Activated B cell treated with CpG ODN at 0.5 μM for 24 hours (primary cell): ENCODE measurements at regions not wholly inside any gene's neighbourhood (a gene's known extent, or its start where the extent isn't known, plus 50 kb on each side); places are given as distances from the start of the nearest gene placed in this dataset.
A peak's percentile ranks its signal among the peaks of the same experiment; 100 is the strongest.
"Not testable (repeated sequence)": the region's sequence is repeated elsewhere in the genome, so short reads cannot be mapped to it uniquely, and the experiment has no call there.

ENCODE experiments used
- ATAC-seq: fragments of 200-7000 bp; cut with Tn5 transposase; one replicate; pipeline ENCODE4 v1.10.0; 2021; ENCODE audit warnings: low read depth, mild to moderate bottlenecking, moderate library complexity
- CTCF ChIA-PET: fragments of 350-600 bp; sonication (Branson Sonifier 250); formaldehyde crosslinking; loops from one replicate; lab custom pipeline; 2021; ENCODE audit warnings: antibody characterized with exemption; lab: Charles Lee
- POLR2A ChIA-PET: fragments of 350-600 bp; sonication (Branson Sonifier 250); formaldehyde crosslinking; loops from one replicate; lab custom pipeline; 2021; ENCODE audit warnings: antibody characterized with exemption; lab: Charles Lee
- DNase-seq: peaks from one replicate; pipeline ENCODE4 v3.0.0; 2022
- H3K27ac Mint-ChIP-seq: one replicate; pipeline ENCODE4 v1.8.0; 2020; ENCODE audit warnings: mixed read lengths
- H3K27me3 Mint-ChIP-seq: one replicate; pipeline ENCODE4 v1.8.0; 2021; ENCODE audit warnings: mixed read lengths
- H3K36me3 Mint-ChIP-seq: one replicate; pipeline ENCODE4 v1.8.0; 2021; ENCODE audit warnings: low read depth, mixed read lengths
- H3K4me1 Mint-ChIP-seq: one replicate; pipeline ENCODE4 v1.8.0; 2021; ENCODE audit warnings: mixed read lengths
- H3K4me3 Mint-ChIP-seq: one replicate; pipeline ENCODE4 v1.8.0; 2020; ENCODE audit warnings: mild to moderate bottlenecking, mixed read lengths
- H3K9me3 Mint-ChIP-seq: one replicate; pipeline ENCODE4 v1.8.0; 2020; ENCODE audit warnings: mixed read lengths
- intact Hi-C: fragments of 100-400 bp; cut with micrococcal nuclease; formaldehyde crosslinking; loops from one replicate; pipeline ENCODE4 v1.15.1; 2024

DNA sequence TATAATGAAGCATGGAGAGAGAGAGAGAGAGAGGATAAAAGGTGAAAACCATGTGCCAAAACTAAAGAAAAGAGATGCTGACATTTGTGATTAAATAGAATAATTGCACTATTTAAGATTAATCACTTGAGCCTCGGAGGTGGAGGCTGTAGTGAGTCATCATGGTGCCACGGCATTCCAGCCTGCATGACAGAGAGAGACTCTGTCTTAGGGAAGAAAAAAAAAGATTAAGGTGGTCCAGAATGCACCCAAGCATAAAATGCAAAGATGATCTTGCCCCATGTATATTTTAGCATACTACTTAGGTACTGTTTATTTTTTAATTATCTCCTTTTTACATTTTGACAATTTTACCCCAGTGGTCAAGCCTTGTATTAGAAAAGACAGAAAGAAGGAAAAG, 742.5 kb downstream of the SPATA31A1 start:
- H3K36me3 Mint-ChIP-seq, CTCF ChIA-PET, H3K9me3 Mint-ChIP-seq, intact Hi-C loops, H3K4me3 Mint-ChIP-seq, H3K4me1 Mint-ChIP-seq, POLR2A ChIA-PET, H3K27ac Mint-ChIP-seq, ATAC-seq, H3K27me3 Mint-ChIP-seq, DNase-seq: not testable (repeated sequence)

DNA sequence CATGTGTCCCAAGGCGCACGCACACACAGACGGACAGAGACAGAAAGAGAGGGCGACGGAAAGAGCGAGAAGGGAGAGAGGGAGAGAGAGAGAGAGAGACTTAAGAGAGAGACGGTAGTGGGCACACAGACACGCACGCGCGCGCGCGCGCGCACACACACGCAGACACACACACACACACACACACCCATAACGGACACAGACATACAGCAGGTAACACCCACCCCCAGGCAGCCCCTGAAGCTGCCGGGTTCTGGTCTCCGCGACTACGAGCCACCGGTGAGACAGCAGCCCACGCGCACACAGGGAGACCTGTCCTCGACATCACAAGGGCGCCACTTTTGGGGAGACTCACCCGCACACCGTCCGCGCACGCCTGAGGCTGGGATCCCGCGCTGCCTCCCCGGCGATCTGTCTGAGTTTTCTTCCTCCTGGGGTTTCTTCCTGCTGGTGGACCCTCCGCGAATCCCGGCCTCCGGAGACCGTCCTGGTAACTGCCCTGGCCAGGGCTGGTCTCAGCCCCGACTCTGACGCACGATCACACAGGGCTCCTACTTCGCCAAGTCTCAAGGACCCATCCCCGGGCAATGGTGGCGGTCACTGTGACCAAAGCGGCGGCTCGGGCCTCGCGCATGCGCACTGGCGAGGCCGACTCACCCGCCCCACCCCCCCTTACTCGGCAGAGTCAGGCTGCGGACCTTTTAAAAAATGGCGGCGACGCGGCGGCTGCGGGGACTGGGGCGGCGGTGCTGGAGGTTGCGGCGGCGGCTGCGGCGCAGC, 750.7 kb downstream of the SPATA31A1 start:
- peak overlapping the region; percentile 65 for H3K27ac Mint-ChIP-seq
- CTCF ChIA-PET, H3K4me1 Mint-ChIP-seq, H3K9me3 Mint-ChIP-seq, H3K27me3 Mint-ChIP-seq, H3K36me3 Mint-ChIP-seq, POLR2A ChIA-PET, intact Hi-C loops, DNase-seq: not testable (repeated sequence)
- peak; percentile 69 for ATAC-seq
- peak overlapping the region; percentile 85 for H3K4me3 Mint-ChIP-seq

DNA sequence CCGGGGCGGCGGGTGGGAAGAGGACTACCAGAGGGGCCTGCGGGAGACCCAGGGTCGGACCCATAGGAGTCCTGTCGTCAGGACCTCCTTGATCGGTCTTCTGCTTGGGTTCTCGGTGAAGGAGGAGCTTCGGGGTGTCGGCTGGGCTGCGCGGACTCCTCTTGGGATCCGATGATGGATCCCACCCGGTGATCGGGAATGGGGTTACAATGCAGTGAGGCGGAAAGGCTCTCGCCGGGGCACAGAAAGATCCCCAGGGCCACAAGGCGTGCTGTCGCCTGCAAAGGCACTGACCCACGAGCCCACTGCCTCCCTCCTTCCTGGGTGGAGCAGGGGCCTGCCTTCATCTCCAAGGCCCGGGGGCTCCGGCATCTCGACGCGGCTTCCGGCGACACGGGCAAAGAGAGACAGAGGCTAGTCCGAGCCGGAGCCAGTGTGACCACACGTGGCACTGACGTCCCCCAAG, 751.3 kb downstream of the SPATA31A1 start:
- not testable (repeated sequence) for H3K9me3 Mint-ChIP-seq, H3K27me3 Mint-ChIP-seq

DNA sequence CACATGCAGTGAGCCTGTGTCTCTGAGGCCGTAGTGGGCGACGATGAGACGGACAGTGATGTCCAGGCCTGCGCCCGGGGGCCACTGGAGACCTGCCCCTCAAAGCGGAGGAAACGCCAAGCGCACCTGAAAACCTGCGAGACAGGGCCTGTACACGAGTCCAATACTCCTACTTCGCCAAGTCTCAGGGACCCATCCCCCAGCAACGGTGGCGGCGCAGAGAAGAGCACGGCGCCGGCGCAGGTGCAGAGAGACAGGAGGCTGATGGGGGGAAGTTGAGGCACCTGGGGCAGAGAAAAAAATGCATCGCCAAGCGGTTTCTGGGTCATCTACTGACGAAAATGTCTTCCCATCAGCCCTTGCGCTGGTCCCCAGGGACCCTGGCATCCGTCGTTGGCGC, 751.8 kb downstream of the SPATA31A1 start:
- H3K27me3 Mint-ChIP-seq, CTCF ChIA-PET, intact Hi-C loops, H3K9me3 Mint-ChIP-seq, ATAC-seq, H3K4me3 Mint-ChIP-seq, H3K36me3 Mint-ChIP-seq, H3K4me1 Mint-ChIP-seq, H3K27ac Mint-ChIP-seq, POLR2A ChIA-PET, DNase-seq: not testable (repeated sequence)

More for the DNA sequence above, 751.3 kb downstream of the SPATA31A1 start:
- H3K27ac Mint-ChIP-seq, intact Hi-C loops, POLR2A ChIA-PET, H3K4me3 Mint-ChIP-seq, CTCF ChIA-PET, H3K4me1 Mint-ChIP-seq, DNase-seq, H3K36me3 Mint-ChIP-seq, ATAC-seq: not testable (repeated sequence)

DNA sequence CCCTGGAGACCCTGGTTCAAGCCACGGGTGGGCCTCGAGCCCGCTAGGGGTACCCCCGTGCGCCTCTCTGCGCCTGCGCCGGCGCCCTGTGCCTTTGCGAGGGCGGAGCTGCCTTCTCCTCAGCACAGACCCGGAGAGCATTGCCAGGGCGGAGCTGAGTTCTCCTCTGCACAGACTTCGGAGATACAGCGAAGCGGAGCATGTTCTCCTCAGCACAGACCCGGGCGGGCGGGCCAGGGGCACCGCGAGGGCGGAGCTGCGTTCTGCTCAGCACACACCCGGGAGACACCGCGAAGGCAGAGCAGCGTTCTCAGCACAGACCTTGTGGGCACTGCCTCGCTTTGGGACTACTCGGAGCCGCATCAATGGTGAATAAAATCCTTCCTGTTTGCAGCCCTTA, 753.0 kb downstream of the SPATA31A1 start:
- H3K36me3 Mint-ChIP-seq, intact Hi-C loops, H3K9me3 Mint-ChIP-seq, DNase-seq, CTCF ChIA-PET, H3K27me3 Mint-ChIP-seq, POLR2A ChIA-PET, H3K4me1 Mint-ChIP-seq, H3K4me3 Mint-ChIP-seq, H3K27ac Mint-ChIP-seq: not testable (repeated sequence)
- ATAC-seq, result peak; percentile 37

DNA sequence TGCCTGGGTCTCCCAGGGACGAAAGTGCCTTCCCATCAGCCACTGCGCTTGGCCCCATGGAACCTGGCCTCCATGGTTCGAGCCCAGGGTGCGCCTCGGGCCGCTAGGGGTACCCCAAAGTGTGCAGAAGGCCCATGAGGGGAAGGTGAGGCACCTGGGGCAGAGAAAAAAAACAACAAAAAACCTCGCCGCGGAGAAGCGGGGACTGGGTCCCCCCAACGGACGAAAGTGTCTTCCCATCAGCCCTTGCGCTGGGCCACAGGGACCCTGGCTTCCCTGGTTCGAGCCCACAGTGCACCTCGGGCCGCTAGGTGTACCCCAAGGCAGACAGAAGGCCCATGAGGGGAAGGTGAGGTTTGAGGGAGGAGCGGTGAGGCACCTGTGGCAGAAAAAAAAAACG, 755.3 kb downstream of the SPATA31A1 start:
- CTCF ChIA-PET, intact Hi-C loops, DNase-seq, H3K9me3 Mint-ChIP-seq, H3K36me3 Mint-ChIP-seq, H3K27me3 Mint-ChIP-seq, H3K4me1 Mint-ChIP-seq, H3K4me3 Mint-ChIP-seq, ATAC-seq, H3K27ac Mint-ChIP-seq, POLR2A ChIA-PET: not testable (repeated sequence)

DNA sequence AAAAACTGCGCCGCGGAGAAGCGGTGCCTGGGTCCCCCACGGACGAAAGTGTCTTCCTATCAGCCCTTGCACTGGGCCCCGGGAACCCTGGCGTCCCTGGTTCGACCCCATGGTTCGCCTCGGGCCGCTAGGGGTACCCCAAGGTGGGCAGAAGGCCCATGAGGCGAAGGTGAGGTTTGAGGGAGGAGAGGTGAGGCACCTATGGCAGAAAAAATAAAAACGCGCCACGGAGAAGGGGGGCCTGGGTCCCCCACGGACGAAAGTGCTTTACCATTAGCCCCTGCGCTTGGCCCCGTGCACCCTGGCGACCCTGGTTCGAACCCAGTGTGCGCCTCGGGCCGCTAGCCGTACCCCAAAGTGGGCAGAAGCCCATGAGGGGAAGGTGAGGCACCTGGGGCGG, 756.1 kb downstream of the SPATA31A1 start:
- not testable (repeated sequence) for H3K4me1 Mint-ChIP-seq, H3K36me3 Mint-ChIP-seq

DNA sequence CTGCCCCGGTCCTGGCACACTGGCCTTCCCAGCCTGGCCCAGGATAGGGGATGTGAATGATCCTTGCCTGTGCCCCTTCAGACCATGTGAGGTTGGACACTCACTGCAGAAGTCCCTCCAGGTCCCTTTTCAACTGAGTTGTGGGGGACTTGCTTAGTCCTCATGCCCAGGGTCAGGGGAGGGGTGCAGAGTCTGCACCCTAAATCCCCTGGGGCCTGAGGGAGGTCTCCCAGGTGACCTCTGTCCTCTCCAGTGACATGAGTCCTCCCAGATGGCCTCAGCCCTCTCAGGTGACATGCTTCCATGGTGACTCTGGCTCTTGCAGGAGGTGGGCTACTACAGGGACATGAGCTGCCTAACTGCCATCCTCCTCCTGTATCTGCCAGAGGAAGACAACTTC, 775.1 kb downstream of the SPATA31A1 start:
- H3K4me1 Mint-ChIP-seq, intact Hi-C loops, H3K27ac Mint-ChIP-seq, ATAC-seq, H3K36me3 Mint-ChIP-seq, CTCF ChIA-PET, H3K9me3 Mint-ChIP-seq, H3K4me3 Mint-ChIP-seq, H3K27me3 Mint-ChIP-seq, DNase-seq, POLR2A ChIA-PET: not testable (repeated sequence)

More for the DNA sequence above, 756.1 kb downstream of the SPATA31A1 start:
- CTCF ChIA-PET, H3K9me3 Mint-ChIP-seq, H3K4me3 Mint-ChIP-seq, intact Hi-C loops, DNase-seq, H3K27ac Mint-ChIP-seq, H3K27me3 Mint-ChIP-seq, POLR2A ChIA-PET, ATAC-seq: not testable (repeated sequence)

DNA sequence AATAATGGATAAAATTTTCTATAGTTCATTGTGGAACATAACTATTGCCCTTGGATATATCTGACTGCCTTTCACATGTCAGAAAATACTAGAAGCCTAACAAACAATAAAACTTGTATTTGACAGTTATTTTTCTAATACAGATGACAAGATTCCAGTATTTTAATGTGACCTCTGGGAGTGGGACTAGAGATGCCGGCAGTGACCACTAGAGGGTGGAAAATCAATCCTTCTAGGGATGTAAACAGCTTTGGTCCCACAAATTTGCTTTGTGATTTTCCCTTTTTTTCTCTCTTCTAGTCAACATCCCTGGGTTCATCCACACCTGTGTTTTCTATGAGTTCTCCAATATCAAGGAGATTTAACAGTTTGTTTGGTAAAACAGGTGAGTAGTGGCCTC, 813.7 kb downstream of the SPATA31A1 start:
- H3K9me3 Mint-ChIP-seq, ATAC-seq, H3K27ac Mint-ChIP-seq, POLR2A ChIA-PET, CTCF ChIA-PET, H3K27me3 Mint-ChIP-seq, H3K36me3 Mint-ChIP-seq, DNase-seq, intact Hi-C loops, H3K4me1 Mint-ChIP-seq, H3K4me3 Mint-ChIP-seq: not testable (repeated sequence)

DNA sequence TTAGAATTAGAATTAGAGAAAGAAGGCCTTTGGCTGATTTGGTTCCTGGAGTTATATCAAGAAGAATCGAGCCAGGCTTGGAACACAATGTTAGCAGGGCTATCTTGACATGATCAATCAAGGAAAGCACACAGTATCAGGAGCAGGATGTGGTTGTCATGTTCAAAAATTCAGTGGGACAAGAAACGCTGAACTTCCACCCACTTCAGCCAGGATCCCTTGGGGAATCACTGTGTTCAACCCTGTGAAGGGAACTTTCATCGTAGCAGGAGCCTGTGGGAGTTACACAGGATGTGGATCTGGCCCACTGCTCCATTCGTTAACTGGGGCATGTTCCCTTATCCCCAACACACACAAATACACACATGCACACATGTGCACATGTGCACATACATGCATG, 817.8 kb downstream of the SPATA31A1 start:
- H3K27me3 Mint-ChIP-seq, ATAC-seq, POLR2A ChIA-PET, H3K9me3 Mint-ChIP-seq, H3K27ac Mint-ChIP-seq, DNase-seq, H3K4me3 Mint-ChIP-seq, CTCF ChIA-PET, H3K4me1 Mint-ChIP-seq, H3K36me3 Mint-ChIP-seq, intact Hi-C loops: not testable (repeated sequence)

DNA sequence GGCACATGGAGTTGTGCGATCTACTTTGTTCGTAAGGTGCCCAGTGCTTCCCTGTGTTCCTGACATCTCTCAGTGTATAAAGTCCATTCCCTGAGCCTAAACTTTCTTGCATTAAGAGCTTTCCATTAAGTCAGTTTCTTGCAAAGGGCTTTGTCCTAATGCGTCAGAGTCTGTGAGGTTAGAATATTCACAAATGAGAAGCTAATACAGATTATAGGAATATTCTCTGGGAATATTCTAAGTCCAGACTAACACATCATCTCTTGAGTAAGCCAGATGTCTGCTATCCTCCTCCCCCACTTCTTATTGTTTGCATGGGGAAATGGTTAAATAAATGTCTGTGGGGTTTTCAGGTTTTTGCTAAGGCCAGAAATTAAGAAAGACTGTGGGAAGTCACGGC, 818.6 kb downstream of the SPATA31A1 start:
- H3K27me3 Mint-ChIP-seq, intact Hi-C loops, H3K9me3 Mint-ChIP-seq, CTCF ChIA-PET, H3K4me3 Mint-ChIP-seq, DNase-seq, H3K27ac Mint-ChIP-seq, ATAC-seq, H3K4me1 Mint-ChIP-seq, H3K36me3 Mint-ChIP-seq, POLR2A ChIA-PET: not testable (repeated sequence)

DNA sequence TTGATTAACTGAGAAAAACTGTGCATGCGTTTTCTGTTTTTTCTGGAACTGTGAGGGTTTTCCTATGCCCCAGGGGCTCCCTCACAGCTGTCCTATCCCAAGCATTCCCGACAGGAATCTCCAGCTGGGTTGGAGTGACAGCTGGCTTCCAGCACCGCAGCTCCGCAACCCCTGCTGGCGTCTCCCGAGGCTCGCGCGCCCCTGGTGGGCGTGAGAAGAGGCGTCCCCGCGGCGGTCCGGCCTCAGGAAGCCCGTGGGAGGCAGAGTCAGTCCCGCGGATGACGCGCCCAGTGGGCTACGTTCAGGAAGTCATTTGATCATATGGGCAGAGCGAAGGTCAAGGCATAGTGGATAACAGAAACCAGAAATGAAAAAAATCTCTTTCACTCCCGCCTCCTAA, 821.9 kb downstream of the SPATA31A1 start:
- H3K36me3 Mint-ChIP-seq, CTCF ChIA-PET, H3K4me1 Mint-ChIP-seq, H3K27ac Mint-ChIP-seq, H3K9me3 Mint-ChIP-seq, H3K27me3 Mint-ChIP-seq, intact Hi-C loops, DNase-seq, POLR2A ChIA-PET, H3K4me3 Mint-ChIP-seq, ATAC-seq: not testable (repeated sequence)
